ENCODE measurements at regions not wholly inside any gene's neighbourhood (a gene's known extent, or its start where the extent isn't known, plus 50 kb on each side); places are given as distances from the start of the nearest gene placed in this dataset.
A peak's percentile ranks its signal among the peaks of the same experiment; 100 is the strongest.

DNA sequence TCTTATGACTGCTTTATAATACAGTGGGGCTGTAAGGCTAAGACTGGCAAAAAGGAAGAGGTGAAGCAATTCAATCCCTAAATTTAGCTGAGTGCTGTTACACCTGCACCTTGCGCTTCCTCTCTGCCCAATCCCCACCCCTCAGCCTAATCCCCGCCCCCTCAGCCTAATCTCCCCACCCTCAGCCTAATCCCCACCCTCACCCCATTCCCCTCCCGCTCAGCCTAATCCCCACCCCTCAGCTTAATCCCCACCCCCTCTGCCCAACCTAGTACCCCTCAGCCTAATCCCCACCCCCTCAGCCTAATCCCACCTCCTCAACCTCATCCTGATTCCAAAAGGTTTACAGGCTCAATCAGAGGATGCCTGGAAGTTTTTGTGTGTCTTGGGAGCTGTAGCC is 155.5 kb downstream of the PMP22 start:
- no peak for DNase-seq

GRCh38 chr17:15108992-15109391 is 156.1 kb downstream of the PMP22 start:
- no peak for DNase-seq

DNA sequence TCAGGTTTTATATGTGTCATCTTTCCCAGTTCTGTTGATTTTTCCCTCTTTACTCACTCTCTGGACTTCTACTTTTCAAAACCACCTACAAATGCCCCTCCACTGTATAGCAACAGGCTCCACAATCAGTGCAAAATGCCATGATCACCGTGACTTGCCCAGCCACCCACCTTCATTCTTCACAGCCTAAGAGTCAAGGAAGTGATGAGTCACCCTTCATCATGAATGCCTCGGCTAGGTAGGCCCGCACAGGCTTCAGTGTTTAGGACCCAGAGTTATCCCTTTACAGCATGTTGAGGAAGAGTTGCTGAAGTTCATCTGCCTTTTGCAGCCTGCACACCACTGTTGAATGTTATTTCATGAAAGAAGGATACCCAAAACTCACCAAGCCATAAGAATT is 158.6 kb downstream of the PMP22 start:
- peak; percentile 59 for DNase-seq

GRCh38 chr17:15103785-15104184 is 161.3 kb downstream of the PMP22 start:
- DNase-seq = no peak

DNA sequence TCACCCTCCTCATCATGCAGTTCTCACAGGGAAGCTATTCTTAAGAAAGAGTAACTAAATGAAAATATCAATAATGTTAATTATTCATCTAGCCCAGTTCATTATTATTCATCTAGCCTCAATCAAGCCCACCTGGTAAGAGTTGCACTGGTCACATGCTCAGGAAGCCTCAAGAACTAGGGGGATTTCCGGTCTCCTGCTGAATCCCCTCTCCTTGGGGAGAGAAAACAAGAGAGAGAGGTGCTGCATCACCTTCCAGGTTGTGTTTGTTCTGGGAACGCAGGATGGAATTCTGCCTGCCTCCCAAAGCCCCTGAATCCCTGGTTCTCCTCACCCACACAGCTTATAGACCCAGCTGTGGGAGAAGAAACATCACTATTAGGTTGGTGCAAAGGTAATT is 164.0 kb downstream of the PMP22 start:
- no peak for DNase-seq

DNA sequence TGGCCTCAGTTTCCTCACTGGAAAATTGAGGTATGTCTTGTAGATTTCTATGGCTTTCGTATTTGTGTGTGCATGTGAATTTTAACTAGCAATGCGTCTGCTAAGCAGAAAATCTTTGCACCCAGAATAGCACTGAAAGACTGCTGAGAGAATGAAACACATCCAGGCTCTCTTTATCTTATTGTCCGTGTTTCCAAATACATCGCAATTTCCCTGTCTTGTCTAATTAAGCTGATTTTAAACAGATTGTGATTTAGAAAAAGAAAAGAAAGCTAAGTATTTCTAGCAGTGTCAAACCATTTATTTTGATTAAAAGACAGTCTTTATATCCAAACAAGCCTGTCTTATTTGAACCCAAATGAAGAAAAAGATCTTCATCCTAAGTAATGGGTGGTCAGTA is 168.6 kb downstream of the PMP22 start:
- no peak for DNase-seq

DNA sequence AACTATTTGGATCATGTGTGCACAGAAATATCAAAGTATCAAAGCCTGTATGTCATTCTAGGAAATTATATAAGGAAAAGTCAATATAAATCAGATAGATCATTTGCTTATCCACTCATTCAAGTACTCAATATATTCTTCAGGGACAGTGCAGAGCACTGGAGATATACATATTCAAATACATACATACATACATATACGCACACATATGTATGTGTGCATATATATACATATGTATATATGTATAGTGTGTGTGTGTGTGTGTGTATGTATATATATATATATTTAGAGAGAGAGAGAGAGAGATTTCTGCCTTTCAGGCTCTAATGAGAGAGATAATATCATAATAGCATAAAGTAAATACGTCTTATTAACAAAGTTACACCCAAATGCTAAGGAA is 169.2 kb downstream of the PMP22 start:
- no peak for DNase-seq

GRCh38 chr17:15092762-15093161 is 172.4 kb downstream of the PMP22 start:
- peak; percentile 62 for DNase-seq

DNA sequence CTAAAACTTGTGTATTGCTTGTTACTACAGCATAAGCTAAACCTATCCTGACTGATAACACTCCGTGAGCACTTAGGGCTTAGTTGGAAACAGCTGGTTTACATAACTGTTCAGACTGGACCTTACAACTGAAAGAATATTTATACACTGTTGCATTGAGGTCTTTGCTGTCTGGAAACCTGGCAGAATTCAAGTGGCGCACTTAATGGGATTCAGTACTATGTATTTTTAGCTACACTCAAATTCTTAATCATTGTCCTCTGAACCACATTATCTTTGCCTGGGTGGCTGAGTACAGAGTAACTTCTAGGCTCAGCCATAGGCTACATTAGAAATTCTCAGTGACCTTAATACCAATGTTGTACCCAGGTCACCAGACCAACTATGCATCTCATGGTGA is 172.9 kb downstream of the PMP22 start:
- DNase-seq = no peak

DNA sequence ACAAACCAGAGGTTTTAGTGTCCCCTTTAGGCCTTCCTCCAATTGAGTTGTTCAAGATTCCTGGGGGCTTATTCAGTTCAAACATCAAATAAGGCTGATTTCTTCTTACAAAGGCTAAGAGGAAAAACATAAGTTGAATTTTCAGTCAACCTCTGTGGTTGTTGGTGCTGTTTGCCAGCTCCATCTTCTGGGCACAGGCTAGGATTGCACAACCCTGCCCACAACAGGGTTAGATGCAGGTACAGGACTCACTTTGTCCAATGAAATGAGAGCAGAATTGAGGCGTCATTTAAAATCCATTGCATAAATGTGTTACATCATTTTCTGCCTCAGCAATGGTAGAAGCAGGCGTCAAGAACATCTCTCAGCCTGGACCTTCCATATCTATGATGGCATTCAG is 173.3 kb downstream of the PMP22 start:
- DNase-seq = no peak

- no peak for DNase-seq
Measured at GRCh38 chr17:15090533-15090932, 174.6 kb downstream of the PMP22 start.

- DNase-seq = no peak
Measured at GRCh38 chr17:15087946-15088345, 177.2 kb downstream of the PMP22 start.

DNA sequence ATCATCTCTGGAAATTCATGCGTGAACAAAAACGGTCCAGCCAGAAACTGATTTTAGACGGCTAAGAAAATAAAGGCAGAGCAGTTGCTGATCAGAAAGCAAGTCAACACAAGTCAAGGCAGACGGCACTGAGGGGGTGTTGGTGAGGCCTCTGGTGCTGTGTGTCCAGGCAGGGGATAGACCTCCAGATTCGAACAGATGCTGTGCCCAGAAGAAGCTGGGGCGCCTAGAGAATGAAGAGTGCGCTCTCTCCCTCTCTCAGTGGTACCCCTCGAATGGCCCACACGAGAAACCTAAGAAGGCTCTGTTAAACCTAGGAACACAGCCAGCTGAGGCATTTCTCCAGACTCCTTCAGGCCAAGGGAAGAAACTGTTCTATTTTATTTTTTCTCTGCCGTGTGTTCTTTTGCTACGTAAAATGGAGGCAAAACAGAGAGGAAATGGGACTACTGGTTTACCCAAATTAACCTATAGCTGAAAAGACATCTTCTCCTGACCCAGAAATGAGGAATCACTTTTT is 178.3 kb downstream of the PMP22 start:
- DNase-seq = no peak

- DNase-seq = no peak
Measured at GRCh38 chr17:15085890-15086677, 179.0 kb downstream of the PMP22 start.

- peak; percentile 1 for DNase-seq
Measured at GRCh38 chr17:15083225-15083624, 181.9 kb downstream of the PMP22 start.

GRCh38 chr17:15081008-15081407 is 184.1 kb downstream of the PMP22 start:
- DNase-seq = no peak

DNA sequence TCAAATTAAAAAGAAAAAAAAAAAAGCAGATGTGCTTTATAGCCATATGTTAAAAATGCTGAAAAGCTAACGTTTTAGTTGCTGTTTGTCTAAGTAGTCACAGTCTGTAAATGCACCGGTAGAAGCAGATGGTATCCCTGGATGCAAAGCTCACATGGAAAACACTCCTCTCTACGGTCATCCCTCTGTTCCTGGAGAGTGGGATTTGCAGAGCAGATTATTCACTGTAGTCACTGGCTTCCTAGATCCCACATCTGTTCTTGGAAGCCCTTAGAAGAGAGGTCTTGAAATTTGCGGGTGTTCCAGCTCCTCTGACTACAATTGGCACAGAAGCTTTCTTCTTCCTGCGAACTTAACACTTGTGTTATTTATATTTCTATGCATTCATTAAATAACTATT is 186.6 kb downstream of the PMP22 start:
- peak; percentile 1 for DNase-seq

DNA sequence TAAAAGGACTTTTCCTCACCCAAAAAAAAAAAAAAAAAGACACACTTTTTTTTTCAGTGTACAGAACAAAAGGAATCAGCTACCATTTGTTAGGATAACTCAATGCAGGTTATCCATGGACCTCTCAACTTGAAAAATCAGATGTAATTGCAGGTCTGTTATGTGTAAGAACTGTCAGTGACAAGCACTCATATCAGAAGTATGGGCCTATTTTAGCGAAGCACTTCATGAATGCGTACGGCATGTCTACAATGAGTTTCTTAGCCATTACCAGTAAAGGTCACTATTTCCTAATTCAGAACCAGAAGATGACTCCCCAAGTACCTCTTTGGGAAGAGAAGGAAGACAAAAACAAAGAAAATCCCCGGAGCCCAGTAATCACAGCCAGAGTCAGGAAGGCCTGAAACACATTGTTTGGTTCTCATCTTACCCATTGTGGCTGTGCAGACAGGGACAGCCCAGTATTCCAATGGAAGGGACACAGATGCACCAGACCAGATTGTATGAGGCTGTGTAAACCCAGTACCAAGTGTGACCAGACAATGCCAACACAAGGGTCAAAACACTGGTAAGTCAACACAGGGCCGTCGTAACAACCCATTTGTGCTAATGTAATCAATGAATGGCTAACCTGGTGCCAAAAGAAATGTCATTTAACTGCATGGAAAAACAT is 188.0 kb downstream of the PMP22 start:
- no peak for DNase-seq

DNA sequence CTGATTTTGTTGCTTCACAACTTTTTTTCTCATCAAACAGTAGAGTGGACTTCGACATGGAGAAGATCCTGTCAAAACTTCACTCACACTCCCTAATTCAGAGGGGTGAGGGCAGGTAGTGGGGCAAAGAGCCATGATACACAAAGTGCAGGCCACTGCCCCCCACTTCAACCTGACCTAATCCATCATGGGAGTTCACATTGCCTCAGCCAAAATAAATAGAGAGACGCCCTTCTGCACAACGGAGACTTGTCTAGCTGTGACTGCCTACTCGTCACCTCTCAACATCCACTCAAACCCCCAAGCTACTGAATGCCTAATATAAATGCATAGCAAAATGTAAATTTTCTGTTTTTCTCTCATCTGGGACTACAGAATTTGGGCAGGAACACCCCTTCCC is 213.2 kb downstream of the PMP22 start:
- DNase-seq = no peak

- DNase-seq = no peak
Measured at GRCh38 chr17:15049795-15050160, 215.3 kb downstream of the PMP22 start.

DNA sequence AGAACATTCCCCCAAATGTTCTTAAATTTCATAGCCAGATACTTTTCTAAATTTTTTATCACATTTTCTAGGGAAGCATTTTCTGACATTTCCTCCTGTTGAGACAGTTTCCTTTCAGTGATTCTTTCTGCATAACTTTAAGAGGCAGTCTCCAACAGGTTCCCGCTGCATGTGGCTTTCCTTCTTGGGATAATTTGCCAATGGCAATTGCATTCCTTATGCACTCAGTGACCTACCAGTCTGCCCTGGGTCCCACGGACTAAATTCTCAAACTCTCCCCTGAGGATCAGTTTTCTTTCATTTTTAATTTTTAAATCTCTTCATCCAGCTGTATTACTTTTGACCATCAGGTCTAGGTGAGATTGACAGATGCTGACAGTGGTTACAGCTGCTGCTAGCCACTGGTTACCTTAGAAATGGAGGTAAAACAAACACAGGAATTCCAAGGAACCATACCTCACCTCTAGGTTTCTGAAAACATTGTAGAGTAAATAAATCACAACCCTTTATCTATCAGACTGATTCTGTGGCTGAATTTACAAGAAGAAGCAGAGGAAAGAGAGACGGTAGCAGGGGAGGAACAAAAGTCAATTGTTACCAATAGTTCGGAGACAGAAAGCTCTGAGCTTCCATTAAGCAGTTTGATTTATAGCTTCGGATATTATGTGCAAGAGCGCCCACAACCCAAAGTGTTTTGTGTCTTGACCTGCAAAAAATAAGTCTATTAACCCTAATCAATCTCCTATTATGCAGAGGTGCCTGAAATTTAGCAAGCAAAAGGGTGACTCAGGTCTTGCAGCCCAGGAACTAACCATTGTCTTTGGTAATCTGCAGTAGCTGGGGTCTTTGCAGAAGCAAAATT is 216.0 kb downstream of the PMP22 start:
- no peak for DNase-seq

DNA sequence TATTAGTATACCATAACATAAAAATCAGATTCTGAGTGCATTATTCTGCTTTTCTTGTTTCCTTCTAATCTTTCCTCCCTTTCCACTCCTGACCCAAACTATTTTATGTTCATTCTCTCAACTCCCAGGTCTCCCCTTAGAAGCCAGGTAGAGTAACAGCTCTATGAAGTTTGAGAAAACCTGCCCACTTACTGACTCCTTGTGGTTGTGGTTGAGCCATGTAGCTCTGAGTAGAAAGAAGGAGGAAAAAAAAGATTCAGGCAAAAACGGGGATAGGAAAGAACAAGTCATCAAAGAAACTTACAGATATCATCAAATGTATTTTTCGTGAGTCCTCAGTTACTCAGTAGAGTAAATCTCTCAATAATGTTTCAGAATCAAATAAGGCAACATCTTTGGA is 216.7 kb downstream of the PMP22 start:
- no peak for DNase-seq

GRCh38 chr17:15042311-15042710 is 222.8 kb downstream of the PMP22 start:
- no peak for DNase-seq
